Right lobe of liver (tissue), 4 donors: ENCODE measurements at regions not wholly inside any gene's neighbourhood (a gene's known extent, or its start where the extent isn't known, plus 50 kb on each side); places are given as distances from the start of the nearest gene placed in this dataset.

Experiments used
- CTCF ChIP-seq, 4 donors: fragments of 200-600 bp in 3 of 4; fragments of 450-650 bp in 1 of 4; IDR thresholded peaks; one replicate each; pipeline versions ENCODE4 v1.5.1 to v1.8.0; 2016 to 2022; ENCODE audit warnings: antibody characterized with exemption in 4 of 4, mild to moderate bottlenecking in 2 of 4
- POLR2A ChIP-seq: fragments of 450-650 bp; IDR thresholded peaks from one replicate; pipeline ENCODE4 v1.6.1; 2017; ENCODE audit warnings: antibody characterized with exemption, mild to moderate bottlenecking
- donor health status: DM: no; HTN: no; CAD: no.
- donor health status: DM: no; HTN: no; CAD: no.
- donor health status: DM: no; HTN: yes; CAD: no.

- no peak for TF ChIP-seq CTCF (IDR thresholded peaks at IDR 0.05)
- TF ChIP-seq POLR2A, result no peak
Observed at GRCh38 chr7:91771394-91771793, 109.1 kb downstream of the MTERF1 start.
